NCI-H1092 (cell line): ENCODE measurements at regions not wholly inside any gene's neighbourhood (a gene's known extent, or its start where the extent isn't known, plus 50 kb on each side); places are given as distances from the start of the nearest gene placed in this dataset.
A peak's percentile ranks its signal among the peaks of the same experiment; 100 is the strongest.

Experiments
- DNase-seq: peaks from one replicate; lab custom pipeline; 2025; lab: John Stamatoyannopoulos, UW

DNA sequence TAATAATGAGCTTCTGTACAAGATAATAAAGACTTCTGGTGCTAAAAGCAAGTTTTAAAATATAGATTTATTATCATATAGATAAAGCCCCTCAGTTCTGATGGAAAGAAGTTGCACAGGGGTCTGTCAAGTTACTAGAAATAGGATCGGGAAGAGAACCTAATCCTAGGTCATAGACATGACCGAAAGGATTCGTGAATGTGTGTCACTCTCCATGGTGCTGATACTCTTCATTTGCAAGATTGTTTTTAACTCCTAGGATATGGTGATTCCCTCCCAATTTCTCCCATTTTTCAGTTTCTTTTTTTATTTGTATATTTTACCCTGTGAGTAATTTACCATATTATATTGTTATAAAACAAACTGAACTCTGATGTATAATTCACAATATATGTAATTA, 58.9 kb upstream of the CTNNA2 start:
- no peak for DNase-seq

DNA sequence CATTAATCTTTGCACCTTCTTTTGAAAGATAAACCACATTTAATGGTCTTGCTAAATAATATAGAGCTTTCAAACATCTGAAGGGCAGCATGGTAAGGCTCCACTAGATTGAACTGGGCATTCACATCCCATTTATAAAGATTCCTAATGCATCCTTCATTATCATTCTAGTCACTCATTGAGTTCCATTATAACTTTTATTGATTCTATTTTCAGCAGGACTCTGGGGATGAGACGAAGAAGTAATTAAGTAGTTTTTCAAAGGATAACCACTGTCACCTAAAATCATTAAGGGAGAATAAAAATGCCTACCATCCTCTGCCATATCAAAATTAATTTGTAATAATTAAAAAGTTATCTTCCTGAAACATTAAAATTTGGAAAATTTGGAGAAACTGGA, 60.2 kb upstream of the CTNNA2 start:
- no peak for DNase-seq

DNA sequence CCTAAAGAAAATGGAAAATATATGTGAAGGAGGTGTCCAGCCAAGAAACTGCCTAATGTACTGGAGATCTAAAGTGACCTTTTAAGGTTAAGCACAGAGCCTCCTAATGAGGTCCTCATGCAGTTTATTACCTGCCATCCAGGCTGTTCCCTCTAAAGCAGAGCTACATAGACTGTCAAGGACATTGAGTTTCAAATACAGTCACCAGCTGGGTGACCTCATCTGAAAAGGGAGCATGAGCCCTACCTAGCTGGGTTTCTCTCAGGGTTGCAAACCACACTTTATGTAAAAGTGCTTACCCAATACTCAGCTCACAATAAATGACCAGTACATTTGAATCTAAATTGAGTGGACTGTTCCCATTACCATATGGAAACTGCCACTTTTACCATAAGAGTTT, 65.4 kb upstream of the CTNNA2 start:
- DNase-seq = no peak

GRCh38 chr2:79446313-79446712, 66.5 kb upstream of the CTNNA2 start:
- no peak for DNase-seq

DNA sequence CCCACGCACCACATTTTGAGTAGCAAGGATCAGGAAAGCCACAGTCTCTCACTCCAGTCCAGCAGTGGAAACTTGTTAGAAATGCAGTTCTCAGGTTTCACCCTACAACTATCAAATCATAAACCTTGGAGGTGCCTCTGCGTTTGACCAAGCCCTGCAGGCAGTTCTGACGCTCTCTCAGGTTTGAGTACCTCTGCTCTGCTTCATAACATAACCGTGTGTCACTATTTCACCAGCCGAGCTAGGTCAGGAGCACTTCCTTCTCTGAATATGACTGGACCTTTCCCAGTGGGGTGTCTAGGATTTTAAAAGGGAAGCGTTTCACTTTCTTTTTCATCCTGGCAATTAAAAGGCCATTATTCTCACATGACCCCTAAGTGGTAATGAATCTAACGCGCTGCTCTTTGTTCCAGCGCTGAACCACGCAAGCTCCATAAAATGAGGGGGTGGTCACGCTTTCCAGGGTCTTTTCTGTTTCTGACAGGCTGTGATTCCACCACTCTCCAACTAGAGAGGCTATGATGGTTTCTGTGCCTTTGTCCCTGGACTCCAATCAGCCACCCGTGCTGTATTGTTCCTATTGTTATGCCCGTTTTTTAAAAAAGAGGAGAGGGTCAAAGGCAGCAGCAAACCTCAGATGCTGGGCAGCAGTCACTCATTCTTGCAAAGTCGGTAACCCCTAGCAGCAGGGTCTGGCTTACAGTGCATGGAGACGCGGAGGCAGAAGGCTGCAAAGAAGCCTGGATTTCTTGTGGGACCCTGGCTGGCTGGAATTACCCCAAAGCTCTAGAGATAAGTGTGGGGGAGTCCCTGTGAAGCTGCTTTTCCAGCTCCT, 75.2 kb upstream of the CTNNA2 start:
- DNase-seq = no peak

DNA sequence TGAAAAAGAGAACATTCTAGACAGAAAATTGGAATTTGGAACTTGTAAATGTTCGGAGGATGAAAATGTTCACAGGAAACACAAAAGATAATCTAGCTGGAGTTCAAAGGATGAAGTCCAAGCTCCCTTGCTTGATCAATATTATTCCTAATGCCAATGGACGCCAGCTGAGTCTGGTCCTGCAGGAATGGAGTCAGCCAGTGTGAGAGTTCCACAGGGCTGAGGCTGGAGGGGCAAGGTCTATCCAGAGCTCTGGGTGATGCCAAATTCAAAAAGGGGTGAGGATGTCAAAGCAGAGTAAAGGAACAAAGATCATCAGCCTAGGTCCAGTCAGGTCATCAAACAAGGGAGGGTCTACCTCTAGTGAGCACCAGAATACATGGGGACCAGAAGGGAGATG, 78.5 kb upstream of the CTNNA2 start:
- no peak for DNase-seq

GRCh38 chr2:79432731-79433146, 80.1 kb upstream of the CTNNA2 start:
- no peak for DNase-seq

DNA sequence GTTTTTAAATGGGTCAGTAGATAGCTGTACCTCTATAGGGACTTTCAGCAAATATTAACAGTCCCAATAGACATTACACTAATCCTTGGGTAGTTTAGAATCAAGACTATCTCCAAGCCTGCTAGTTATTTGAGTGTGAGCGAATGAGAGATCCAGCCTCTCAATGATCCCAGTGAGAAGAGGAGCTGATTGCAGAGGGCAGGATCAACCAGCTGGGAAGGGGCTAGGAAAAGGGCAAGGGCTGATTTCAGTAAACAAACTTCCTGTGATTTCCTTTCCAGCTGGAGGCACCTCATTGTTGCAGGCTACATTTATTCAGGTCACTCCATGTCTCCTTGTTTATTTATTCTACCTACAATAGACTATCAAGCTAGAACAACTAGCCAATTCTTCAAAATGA, 84.1 kb upstream of the CTNNA2 start:
- no peak for DNase-seq

DNA sequence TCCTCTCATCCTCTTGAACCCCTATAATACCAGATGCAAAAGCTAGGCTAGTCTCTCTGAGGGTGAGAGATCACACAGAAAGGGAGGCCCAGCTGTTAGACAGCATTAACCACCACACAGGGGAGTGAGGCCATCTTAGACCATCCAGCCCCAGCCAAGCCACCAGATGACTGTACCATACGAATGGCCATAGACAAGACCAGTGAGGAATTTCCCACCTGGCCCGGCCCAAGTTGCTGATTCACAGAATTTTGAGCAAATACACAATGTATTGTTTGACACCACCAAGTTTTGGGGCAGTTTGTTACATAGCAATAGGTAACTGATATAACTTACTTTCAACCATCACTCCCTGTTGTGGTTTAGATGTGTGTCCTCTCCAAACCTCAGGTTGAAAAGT, 98.2 kb upstream of the CTNNA2 start:
- DNase-seq = no peak

- no peak for DNase-seq
These were observed 118.4 kb upstream of the CTNNA2 start for GRCh38 chr2:79394485-79394859.

DNA sequence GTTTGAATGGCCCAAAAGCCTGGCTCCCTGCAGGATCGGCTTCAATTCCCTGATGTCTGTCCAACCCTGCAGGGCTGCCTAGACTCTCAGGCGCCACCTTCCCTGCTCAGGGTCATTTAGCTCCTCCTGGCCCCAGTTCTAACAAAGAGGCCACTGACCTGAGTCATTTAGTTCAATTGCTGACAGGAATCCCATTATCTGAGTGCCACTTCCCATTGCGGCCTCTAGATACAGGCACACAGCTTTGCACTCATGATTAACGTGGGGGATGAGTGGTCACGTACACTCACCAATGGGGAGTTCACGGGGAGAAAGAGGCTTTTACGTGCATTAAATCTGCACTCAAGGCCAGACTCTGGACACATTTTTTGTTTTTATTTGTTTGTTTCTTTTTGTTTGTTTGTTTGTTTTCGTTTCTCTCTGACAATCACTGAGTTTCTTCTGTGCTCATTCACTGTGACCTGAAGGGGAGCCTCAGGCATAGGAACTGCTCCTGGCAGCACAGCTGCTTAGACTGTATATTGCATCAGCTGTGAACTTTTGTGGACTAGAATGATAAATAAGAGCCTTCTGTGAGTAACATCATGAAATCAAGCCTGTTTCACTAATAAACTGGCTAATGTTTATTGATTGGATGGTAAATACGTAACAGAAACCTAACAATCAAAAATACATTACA, 118.9 kb upstream of the CTNNA2 start:
- peak; percentile 3 for DNase-seq

DNA sequence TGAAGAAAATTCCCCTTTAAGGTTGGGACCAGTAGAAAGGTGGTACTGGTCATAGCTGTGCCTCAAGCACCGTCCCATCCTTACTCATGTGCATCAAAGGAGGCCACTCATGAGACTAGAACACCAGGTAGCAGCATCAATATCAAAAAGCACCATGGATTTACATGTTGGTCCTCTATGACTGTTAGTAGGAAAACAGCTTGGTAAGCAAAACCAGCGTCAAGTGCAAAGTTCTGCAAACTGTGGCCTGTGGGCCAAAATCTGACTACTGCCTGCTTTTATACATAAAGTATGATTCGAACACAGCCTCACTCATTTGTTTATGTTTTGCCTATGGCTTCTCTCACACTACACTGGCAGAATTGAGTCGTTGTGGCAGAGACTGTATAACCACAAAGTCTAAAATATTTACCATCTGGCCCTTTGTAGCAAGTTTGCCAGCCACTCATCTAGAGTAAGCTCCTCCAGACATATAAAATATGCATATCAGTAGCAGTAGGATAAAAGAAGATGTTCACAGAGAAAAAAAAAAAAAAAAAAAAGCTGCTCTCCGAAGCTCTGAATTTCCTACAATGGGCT, 119.7 kb upstream of the CTNNA2 start:
- no peak for DNase-seq

GRCh38 chr2:79389481-79389880, 123.4 kb upstream of the CTNNA2 start:
- no peak for DNase-seq

GRCh38 chr2:79388024-79388423, 124.8 kb upstream of the CTNNA2 start:
- DNase-seq = no peak

DNA sequence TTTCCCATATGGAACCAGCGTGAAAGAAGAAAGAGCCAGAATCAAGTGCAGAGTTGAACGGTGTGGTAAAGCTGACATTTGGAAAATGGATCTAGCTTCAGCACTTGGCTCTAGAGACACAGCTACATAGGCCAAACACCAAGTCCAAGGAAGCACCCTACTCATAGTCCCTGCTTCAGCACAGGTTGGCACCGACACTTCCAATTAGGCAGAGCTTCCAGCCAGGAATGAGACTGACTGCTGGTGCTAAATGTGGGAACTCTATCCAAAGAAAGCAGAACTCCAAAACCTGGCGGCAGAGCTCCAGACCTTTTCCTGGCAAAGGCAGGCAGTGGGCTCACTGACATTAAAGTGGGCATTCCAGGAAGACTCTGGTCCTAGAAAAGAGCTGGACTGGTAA, 125.4 kb upstream of the CTNNA2 start:
- DNase-seq = no peak

GRCh38 chr2:79383681-79384080, 129.2 kb upstream of the CTNNA2 start:
- DNase-seq = no peak

DNA sequence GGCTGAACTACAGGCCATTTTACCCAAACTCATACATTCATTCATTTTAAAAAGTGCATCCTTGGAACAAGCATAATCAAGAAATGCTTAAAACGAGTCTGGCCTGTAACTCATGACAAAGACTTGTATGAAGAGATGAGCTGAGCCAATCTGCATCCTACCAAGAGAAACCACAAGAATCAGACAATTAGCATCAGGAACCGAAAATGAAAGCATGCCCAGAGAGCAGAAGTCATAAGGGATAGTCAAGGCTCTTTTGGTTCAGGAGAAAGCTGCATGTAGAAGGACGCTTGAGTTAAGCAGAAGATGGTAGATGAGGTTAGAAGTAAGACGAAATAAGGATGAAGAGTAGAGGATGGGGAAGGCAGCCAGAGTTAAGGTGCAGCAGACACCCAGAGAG, 137.0 kb upstream of the CTNNA2 start:
- DNase-seq = no peak

DNA sequence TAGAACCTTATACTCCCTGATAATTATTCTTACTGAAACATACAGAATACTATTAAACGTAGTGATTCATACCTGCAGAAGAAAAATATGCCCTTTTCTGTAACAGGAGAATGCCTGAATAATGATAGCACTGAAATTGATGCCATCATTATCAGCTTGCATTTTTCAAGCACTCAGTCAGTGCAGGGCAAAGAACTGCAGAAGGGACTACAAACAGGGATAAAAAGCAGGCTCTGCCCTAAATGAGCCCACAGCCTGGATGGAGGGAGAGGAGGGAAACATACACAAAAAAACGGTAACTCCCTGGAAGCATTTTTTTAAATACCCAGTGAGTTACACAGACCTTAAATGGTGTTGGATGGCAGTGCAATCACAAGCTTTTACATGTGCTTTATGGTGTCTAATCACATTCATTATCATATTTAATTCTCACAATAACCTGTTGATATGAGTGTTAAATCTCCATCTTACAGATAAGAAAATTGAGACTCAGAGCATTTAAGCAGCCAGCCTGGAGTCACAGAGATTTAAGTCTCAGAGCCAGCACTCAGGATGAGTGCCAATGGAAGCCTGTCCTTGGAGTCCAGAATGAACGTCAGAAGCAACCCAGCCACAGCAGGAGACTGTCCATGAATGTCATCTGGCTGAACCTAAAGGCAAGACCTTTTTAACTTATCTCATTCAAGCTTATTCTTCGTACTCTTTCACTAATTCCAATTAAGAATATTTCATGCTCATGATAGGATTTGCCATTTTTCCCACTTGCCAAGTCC, 139.3 kb upstream of the CTNNA2 start:
- DNase-seq = no peak

DNA sequence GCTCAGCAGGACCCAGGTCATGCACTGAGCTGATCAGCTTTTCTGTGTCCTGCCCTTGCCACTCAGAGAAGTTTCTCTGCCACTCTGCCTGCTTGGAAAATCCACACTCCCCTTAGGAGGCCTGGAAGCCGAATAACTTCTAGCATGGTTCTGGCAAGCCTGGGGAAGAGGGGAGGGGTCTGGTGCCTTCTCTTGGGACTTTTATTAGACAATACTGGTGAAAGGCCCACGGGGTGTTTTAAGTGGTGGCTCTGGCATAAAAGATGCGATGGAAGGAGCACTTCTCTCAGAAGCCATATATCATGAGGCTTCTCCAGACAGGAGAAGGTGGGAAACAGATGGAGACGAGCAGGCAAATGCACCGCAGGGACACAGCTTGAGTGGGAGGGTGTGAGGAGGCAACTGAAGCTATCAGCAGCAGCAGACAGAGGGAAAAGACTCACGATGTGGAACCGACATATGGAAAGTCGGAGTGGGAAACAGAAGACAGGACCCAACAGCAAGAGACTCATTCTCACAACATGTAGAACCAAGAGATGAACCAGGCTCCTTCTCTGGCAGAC, 141.8 kb upstream of the CTNNA2 start:
- DNase-seq = no peak

DNA sequence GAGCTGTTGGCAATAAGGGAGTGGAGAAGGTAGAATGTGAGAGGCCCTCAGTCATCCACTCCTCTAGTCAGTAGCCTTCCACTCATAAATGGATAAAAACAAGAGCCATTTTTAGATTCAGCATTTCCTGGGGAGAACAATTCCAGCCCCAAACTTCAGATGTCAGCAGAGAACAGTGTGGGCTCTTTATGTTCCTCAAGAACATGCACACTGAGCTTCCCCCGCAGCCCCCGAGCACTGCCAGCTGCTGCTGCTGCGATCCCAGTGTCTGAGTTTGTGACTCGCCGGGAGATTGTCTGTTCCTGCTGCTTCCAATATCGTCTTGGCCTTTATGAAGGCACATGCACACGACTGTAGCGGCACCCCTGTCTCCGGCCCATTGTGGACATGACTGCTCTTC, 143.7 kb upstream of the CTNNA2 start:
- no peak for DNase-seq

DNA sequence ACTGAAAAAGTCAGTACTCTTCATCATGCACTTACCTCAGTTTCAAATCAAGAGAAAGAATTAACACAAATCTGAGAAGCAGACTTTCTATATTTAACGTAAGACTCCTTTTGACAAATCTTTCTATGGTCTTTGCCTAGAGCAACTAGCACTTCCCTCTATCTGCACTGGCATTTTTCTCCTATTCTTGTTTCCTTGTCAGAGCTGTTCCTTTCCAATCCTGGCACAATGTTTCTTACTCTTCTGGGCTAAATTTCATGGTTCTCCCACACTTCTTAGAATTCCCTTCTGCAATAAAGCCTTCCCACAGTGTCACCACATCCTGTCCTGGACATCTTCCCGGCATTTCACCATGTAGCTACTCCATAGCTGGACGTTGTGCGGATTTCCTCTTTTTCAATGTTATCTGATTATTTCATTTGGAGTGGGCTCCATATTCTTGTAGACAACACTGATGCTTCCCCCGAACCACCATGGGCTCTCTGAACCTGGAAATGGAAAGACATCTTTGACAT, 144.7 kb upstream of the CTNNA2 start:
- no peak for DNase-seq

GRCh38 chr2:79359419-79359818, 153.4 kb upstream of the CTNNA2 start:
- DNase-seq = no peak
